ENCODE measurements at regions not wholly inside any gene's neighbourhood (a gene's known extent, or its start where the extent isn't known, plus 50 kb on each side); places are given as distances from the start of the nearest gene placed in this dataset.

GRCh38 chr1:189349607-189350006, 1128.1 kb downstream of the BRINP3 start:
- no peak for TF ChIP-seq EZH2phosphoT487 (IDR thresholded peaks at IDR 0.05; ENCODE audit: low read depth)
- TF ChIP-seq, protein P1, sequence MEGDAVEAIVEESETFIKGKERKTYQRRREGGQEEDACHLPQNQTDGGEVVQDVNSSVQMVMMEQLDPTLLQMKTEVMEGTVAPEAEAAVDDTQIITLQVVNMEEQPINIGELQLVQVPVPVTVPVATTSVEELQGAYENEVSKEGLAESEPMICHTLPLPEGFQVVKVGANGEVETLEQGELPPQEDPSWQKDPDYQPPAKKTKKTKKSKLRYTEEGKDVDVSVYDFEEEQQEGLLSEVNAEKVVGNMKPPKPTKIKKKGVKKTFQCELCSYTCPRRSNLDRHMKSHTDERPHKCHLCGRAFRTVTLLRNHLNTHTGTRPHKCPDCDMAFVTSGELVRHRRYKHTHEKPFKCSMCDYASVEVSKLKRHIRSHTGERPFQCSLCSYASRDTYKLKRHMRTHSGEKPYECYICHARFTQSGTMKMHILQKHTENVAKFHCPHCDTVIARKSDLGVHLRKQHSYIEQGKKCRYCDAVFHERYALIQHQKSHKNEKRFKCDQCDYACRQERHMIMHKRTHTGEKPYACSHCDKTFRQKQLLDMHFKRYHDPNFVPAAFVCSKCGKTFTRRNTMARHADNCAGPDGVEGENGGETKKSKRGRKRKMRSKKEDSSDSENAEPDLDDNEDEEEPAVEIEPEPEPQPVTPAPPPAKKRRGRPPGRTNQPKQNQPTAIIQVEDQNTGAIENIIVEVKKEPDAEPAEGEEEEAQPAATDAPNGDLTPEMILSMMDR (IDR thresholded peaks at IDR 0.05; ENCODE audit: low read depth, low read length), result no peak
- no peaks in the 10 kb centered on the region for H3K27me3 ChIP-seq (ENCODE audit: low read depth, low read length)
- H3K27ac ChIP-seq (ENCODE audit: low read length), result no peak overlapping the region
- H3K4me1 ChIP-seq (ENCODE audit: low read length), result peaks cover 27% of the 10 kb centered on the region
- no peaks in the 10 kb centered on the region for H4K20me1 ChIP-seq (ENCODE audit: insufficient read depth, low read length)
- no peaks in the 10 kb centered on the region for H3K79me2 ChIP-seq (ENCODE audit: low read length)
- peak overlapping the region; percentile 87 for H2AFZ ChIP-seq (ENCODE audit: low read depth, low read length)
- H3K9ac ChIP-seq (ENCODE audit: low read length), result no peak overlapping the region
- peak overlapping the region; percentile 36 for H3K4me2 ChIP-seq (ENCODE audit: low read length)
- H3K36me3 ChIP-seq (replicated peaks; ENCODE audit: low read depth, low read length), result no peaks in the 10 kb centered on the region
- no peaks in the 10 kb centered on the region for H3K9me3 ChIP-seq (ENCODE audit: insufficient read depth, low read length)
- no peak overlapping the region for H3K4me3 ChIP-seq (ENCODE audit: low read length)

DNA sequence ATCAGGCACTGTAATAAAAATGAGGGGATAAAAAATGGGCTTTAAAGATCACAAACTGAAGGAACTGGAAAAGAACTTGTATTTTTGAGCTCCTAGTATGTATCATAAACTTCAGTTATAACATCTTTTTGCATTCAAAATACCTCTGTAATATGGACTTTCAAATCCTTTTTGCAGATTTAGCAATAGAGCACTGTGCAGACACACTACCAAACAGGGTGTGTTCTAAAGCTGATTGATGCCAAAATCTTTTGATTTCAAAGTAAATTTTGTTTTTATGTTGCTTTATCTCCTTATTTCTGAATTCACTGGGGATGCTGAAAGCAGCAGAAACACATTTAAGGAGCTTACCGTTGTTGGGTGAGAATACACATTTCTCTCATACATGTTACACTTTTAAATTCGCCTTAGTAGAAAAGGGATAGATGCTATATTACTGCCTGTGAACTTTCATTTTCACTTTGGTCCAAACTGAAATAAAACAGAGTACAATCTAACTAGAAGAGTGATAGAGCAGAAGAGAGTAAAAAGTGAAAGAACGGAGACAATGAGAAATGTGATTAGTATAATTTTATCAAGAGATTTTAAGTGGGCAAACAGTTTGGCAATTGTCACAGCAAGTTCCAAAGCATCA, 1126.6 kb downstream of the BRINP3 start:
- H2AFZ ChIP-seq (ENCODE audit: low read depth, low read length), result peak overlapping the region; percentile 98
- no peaks in the 10 kb centered on the region for H3K79me2 ChIP-seq (ENCODE audit: low read length)
- H3K9ac ChIP-seq (ENCODE audit: low read length), result peak overlapping the region; percentile 52
- no peaks in the 10 kb centered on the region for H3K36me3 ChIP-seq (replicated peaks; ENCODE audit: low read depth, low read length)
- peak overlapping the region; percentile 73 for H3K4me3 ChIP-seq (ENCODE audit: low read length)
- TF ChIP-seq, protein P1 (IDR thresholded peaks at IDR 0.05; ENCODE audit: low read depth, low read length), result no peak
- no peak for TF ChIP-seq EZH2phosphoT487 (IDR thresholded peaks at IDR 0.05; ENCODE audit: low read depth)
- H3K27me3 ChIP-seq (ENCODE audit: low read depth, low read length), result no peaks in the 10 kb centered on the region
- 0 out of 2 replicates have a peak overlapping the region, but pooled peaks have one; percentile 8 for H3K27ac ChIP-seq (ENCODE audit: low read length)
- H4K20me1 ChIP-seq (ENCODE audit: insufficient read depth, low read length), result no peaks in the 10 kb centered on the region
- peak overlapping the region; percentile 82 for H3K4me2 ChIP-seq (ENCODE audit: low read length)
- H3K9me3 ChIP-seq (ENCODE audit: insufficient read depth, low read length), result no peaks in the 10 kb centered on the region
- peaks cover 27% of the 10 kb centered on the region for H3K4me1 ChIP-seq (ENCODE audit: low read length)

GRCh38 chr1:189351960-189352359, 1125.7 kb downstream of the BRINP3 start:
- no peaks in the 10 kb centered on the region for H3K79me2 ChIP-seq (ENCODE audit: low read length)
- H3K9me3 ChIP-seq (ENCODE audit: insufficient read depth, low read length), result no peaks in the 10 kb centered on the region
- no peak overlapping the region for H3K27ac ChIP-seq (ENCODE audit: low read length)
- H3K36me3 ChIP-seq (replicated peaks; ENCODE audit: low read depth, low read length), result no peaks in the 10 kb centered on the region
- peaks cover 27% of the 10 kb centered on the region for H3K4me1 ChIP-seq (ENCODE audit: low read length)
- peak overlapping the region; percentile 82 for H3K4me2 ChIP-seq (ENCODE audit: low read length)
- peak overlapping the region; percentile 73; the same call in 1 of the 2 replicates for H3K4me3 ChIP-seq (ENCODE audit: low read length)
- TF ChIP-seq EZH2phosphoT487 (IDR thresholded peaks at IDR 0.05; ENCODE audit: low read depth), result no peak
- TF ChIP-seq, protein P1 (IDR thresholded peaks at IDR 0.05; ENCODE audit: low read depth, low read length), result no peak
- H4K20me1 ChIP-seq (ENCODE audit: insufficient read depth, low read length), result no peaks in the 10 kb centered on the region
- H3K9ac ChIP-seq (ENCODE audit: low read length), result no peak overlapping the region
- H2AFZ ChIP-seq (ENCODE audit: low read depth, low read length), result peak overlapping the region; percentile 98
- H3K27me3 ChIP-seq (ENCODE audit: low read depth, low read length), result no peaks in the 10 kb centered on the region

DNA sequence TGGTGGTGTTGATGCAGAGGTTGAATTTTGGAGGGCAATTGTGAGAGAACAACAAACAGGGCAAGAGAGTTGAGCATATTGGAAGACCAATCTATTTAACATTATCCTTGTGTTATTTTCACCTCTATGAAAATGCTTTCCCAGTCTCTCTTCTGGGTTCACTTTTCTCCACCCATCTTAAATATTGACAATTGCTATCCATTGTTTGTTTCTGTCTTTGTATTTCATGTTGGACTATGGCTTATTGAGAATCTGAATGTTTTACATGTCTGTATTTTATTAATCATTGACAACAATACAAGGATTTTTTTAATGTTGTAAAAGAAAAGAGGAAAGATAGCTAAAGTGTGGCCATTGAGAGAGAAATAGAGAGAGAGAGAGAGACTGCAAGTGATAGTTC, 1121.5 kb downstream of the BRINP3 start:
- H3K79me2 ChIP-seq (ENCODE audit: low read length), result no peaks in the 10 kb centered on the region
- H3K9me3 ChIP-seq (ENCODE audit: insufficient read depth, low read length), result no peaks in the 10 kb centered on the region
- no peak for TF ChIP-seq EZH2phosphoT487 (IDR thresholded peaks at IDR 0.05; ENCODE audit: low read depth)
- TF ChIP-seq, protein P1 (IDR thresholded peaks at IDR 0.05; ENCODE audit: low read depth, low read length), result no peak
- no peak overlapping the region for H3K4me2 ChIP-seq (ENCODE audit: low read length)
- no peak overlapping the region for H3K9ac ChIP-seq (ENCODE audit: low read length)
- no peak overlapping the region for H2AFZ ChIP-seq (ENCODE audit: low read depth, low read length)
- H3K4me1 ChIP-seq (ENCODE audit: low read length), result peaks cover 15% of the 10 kb centered on the region
- no peaks in the 10 kb centered on the region for H3K27me3 ChIP-seq (ENCODE audit: low read depth, low read length)
- no peak overlapping the region for H3K27ac ChIP-seq (ENCODE audit: low read length)
- H3K36me3 ChIP-seq (replicated peaks; ENCODE audit: low read depth, low read length), result no peaks in the 10 kb centered on the region
- no peak overlapping the region for H3K4me3 ChIP-seq (ENCODE audit: low read length)
- H4K20me1 ChIP-seq (ENCODE audit: insufficient read depth, low read length), result no peaks in the 10 kb centered on the region

Measured in OCI-LY3 (cell line).